ENCODE measurements at regions not wholly inside any gene's neighbourhood (a gene's known extent, or its start where the extent isn't known, plus 50 kb on each side); places are given as distances from the start of the nearest gene placed in this dataset.

- Mint-ChIP-seq H3K9me3 (peaks cover 59% of the 10 kb centered on the region), H3K4me3 (no peak overlapping the region), H3K27me3 (ENCODE audit: low read depth) (no peaks in the 10 kb centered on the region), H3K27ac (no peak overlapping the region), H3K4me1 (no peaks in the 10 kb centered on the region), H3K36me3 (peaks cover 9% of the 10 kb centered on the region)
- CTCF ChIA-PET: no interaction called here
- ATAC-seq (peak; percentile 41), DNase-seq (ENCODE audit: low spot score) (no peak)
- no peak for TF ChIP-seq CREM (CRISPR knock-in tag; IDR thresholded peaks at IDR 0.05)
- POLR2A ChIA-PET: no interaction called here
Measured at GRCh38 chr18:71942433-71942832, 601.7 kb downstream of the CBLN2 start.

DNA sequence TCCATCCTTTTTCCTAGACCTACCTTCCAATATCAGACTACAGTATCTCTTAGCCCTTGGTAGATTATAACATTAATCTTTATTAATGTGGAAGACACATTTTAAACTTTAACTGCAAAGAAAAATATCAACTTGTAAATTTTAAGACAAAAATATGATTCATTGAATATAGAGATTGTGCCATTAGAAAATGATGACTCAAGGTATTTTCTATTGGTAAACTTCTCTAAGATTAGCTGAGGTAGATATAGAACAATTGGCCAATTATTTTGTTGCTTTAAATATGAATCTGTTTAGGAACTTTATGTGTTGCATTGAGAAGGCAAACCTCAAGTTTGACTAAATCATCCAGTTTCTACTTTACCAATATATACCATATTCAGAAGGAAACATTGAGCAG is 604.7 kb downstream of the CBLN2 start:
- no peak overlapping the region for H3K4me3 Mint-ChIP-seq
- TF ChIP-seq ZNF121 (CRISPR knock-in tag; IDR thresholded peaks at IDR 0.05) (no peak), ZNF671 (CRISPR knock-in tag; IDR thresholded peaks at IDR 0.05) (no peak), NR3C1 (CRISPR knock-in tag; conservative IDR thresholded peaks at IDR 0.05; ENCODE audit: low read depth) (no peak), KAT7 (CRISPR knock-in tag; IDR thresholded peaks at IDR 0.05; ENCODE audit: borderline replicate concordance) (no peak), SMAD3 (CRISPR knock-in tag; IDR thresholded peaks at IDR 0.05; ENCODE audit: borderline replicate concordance) (no peak), ATF6 (CRISPR knock-in tag; IDR thresholded peaks at IDR 0.05) (no peak), RELA (CRISPR knock-in tag; IDR thresholded peaks at IDR 0.05; ENCODE audit: borderline replicate concordance) (no peak), ELF4 (CRISPR knock-in tag; IDR thresholded peaks at IDR 0.05; ENCODE audit: low read depth) (no peak), ZNF532 (CRISPR knock-in tag; IDR thresholded peaks at IDR 0.05; ENCODE audit: borderline replicate concordance) (no peak), ZBTB21 (CRISPR knock-in tag; IDR thresholded peaks at IDR 0.05; ENCODE audit: borderline replicate concordance) (no peak), TP53 (CRISPR knock-in tag; IDR thresholded peaks at IDR 0.05) (no peak), ATF1 (CRISPR knock-in tag; IDR thresholded peaks at IDR 0.05) (no peak), SMAD4 (CRISPR knock-in tag; IDR thresholded peaks at IDR 0.05) (no peak)
- TF ChIP-seq, protein P1, sequence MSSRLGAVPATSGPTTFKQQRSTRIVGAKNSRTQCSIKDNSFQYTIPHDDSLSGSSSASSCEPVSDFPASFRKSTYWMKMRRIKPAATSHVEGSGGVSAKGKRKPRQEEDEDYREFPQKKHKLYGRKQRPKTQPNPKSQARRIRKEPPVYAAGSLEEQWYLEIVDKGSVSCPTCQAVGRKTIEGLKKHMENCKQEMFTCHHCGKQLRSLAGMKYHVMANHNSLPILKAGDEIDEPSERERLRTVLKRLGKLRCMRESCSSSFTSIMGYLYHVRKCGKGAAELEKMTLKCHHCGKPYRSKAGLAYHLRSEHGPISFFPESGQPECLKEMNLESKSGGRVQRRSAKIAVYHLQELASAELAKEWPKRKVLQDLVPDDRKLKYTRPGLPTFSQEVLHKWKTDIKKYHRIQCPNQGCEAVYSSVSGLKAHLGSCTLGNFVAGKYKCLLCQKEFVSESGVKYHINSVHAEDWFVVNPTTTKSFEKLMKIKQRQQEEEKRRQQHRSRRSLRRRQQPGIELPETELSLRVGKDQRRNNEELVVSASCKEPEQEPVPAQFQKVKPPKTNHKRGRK (CRISPR knock-in tag; IDR thresholded peaks at IDR 0.05; ENCODE audit: borderline replicate concordance): no peak
- TF ChIP-seq, protein P2, sequence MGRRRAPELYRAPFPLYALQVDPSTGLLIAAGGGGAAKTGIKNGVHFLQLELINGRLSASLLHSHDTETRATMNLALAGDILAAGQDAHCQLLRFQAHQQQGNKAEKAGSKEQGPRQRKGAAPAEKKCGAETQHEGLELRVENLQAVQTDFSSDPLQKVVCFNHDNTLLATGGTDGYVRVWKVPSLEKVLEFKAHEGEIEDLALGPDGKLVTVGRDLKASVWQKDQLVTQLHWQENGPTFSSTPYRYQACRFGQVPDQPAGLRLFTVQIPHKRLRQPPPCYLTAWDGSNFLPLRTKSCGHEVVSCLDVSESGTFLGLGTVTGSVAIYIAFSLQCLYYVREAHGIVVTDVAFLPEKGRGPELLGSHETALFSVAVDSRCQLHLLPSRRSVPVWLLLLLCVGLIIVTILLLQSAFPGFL (CRISPR knock-in tag; IDR thresholded peaks at IDR 0.05; ENCODE audit: borderline replicate concordance): no peak
- TF ChIP-seq, protein P3, sequence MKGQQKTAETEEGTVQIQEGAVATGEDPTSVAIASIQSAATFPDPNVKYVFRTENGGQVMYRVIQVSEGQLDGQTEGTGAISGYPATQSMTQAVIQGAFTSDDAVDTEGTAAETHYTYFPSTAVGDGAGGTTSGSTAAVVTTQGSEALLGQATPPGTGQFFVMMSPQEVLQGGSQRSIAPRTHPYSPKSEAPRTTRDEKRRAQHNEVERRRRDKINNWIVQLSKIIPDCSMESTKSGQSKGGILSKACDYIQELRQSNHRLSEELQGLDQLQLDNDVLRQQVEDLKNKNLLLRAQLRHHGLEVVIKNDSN (CRISPR knock-in tag; IDR thresholded peaks at IDR 0.05): no peak
- TF ChIP-seq, protein P4, sequence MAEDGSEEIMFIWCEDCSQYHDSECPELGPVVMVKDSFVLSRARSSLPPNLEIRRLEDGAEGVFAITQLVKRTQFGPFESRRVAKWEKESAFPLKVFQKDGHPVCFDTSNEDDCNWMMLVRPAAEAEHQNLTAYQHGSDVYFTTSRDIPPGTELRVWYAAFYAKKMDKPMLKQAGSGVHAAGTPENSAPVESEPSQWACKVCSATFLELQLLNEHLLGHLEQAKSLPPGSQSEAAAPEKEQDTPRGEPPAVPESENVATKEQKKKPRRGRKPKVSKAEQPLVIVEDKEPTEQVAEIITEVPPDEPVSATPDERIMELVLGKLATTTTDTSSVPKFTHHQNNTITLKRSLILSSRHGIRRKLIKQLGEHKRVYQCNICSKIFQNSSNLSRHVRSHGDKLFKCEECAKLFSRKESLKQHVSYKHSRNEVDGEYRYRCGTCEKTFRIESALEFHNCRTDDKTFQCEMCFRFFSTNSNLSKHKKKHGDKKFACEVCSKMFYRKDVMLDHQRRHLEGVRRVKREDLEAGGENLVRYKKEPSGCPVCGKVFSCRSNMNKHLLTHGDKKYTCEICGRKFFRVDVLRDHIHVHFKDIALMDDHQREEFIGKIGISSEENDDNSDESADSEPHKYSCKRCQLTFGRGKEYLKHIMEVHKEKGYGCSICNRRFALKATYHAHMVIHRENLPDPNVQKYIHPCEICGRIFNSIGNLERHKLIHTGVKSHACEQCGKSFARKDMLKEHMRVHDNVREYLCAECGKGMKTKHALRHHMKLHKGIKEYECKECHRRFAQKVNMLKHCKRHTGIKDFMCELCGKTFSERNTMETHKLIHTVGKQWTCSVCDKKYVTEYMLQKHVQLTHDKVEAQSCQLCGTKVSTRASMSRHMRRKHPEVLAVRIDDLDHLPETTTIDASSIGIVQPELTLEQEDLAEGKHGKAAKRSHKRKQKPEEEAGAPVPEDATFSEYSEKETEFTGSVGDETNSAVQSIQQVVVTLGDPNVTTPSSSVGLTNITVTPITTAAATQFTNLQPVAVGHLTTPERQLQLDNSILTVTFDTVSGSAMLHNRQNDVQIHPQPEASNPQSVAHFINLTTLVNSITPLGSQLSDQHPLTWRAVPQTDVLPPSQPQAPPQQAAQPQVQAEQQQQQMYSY (CRISPR knock-in tag; IDR thresholded peaks at IDR 0.05): no peak
- H3K27ac Mint-ChIP-seq: no peak overlapping the region
- POLR2A ChIA-PET: no interaction called here
- H3K27me3 Mint-ChIP-seq (ENCODE audit: low read depth): no peaks in the 10 kb centered on the region
- no peaks in the 10 kb centered on the region for H3K4me1 Mint-ChIP-seq
- no peak for ATAC-seq
- H3K9me3 Mint-ChIP-seq: peaks cover 44% of the 10 kb centered on the region
- DNase-seq (ENCODE audit: low spot score): no peak
- CTCF ChIA-PET: no interaction called here
- peaks cover 8% of the 10 kb centered on the region for H3K36me3 Mint-ChIP-seq
